A673 (cell line): ENCODE measurements at regions not wholly inside any gene's neighbourhood (a gene's known extent, or its start where the extent isn't known, plus 50 kb on each side); places are given as distances from the start of the nearest gene placed in this dataset.

ENCODE experiments used
- BruUV-seq: library from RNA; stranded (reverse); fragments of 400-500 nt; replicated peaks from 2 replicates; lab custom pipeline; 2021; lab: Mats Ljungman, UMichigan
- CTCF ChIA-PET: fragments of 300-600 bp; sonication (Branson Sonifier 250); formaldehyde crosslinking; loops from one replicate; lab custom pipeline; 2022; ENCODE audit warnings: antibody characterized with exemption; lab: Charles Lee
- POLR2A ChIA-PET: fragments of 300-600 bp; sonication (Branson Sonifier 250); formaldehyde crosslinking; loops from one replicate; lab custom pipeline; 2022; ENCODE audit warnings: antibody characterized with exemption; ENCODE audit not compliant: low non-redundant PET; lab: Charles Lee
- DNase-seq: peaks from one replicate; pipeline ENCODE4 v3.0.0-alpha.2; 2015; ENCODE audit warnings: low spot score
- H3K27ac ChIP-seq: fragments of 200-600 bp; sonication (generic); 2 replicates; pipeline ENCODE4 v1.5.1; 2016; ENCODE audit warnings: mixed run types, low read depth, mild to moderate bottlenecking, mixed read lengths, antibody characterized with exemption, low read length; ENCODE audit not compliant: poor library complexity, severe bottlenecking
- H3K27me3 ChIP-seq: fragments of 200-600 bp; sonication (generic); replicated peaks from 2 replicates; pipeline ENCODE4 v1.6.1; 2017; ENCODE audit warnings: mixed run types, low read depth, mild to moderate bottlenecking, mixed read lengths, antibody characterized with exemption, low read length; ENCODE audit not compliant: insufficient read depth, poor library complexity
- H3K36me3 ChIP-seq: fragments of 200-600 bp; sonication (generic); 2 replicates; pipeline ENCODE4 v1.6.1; 2016; ENCODE audit warnings: mixed run types, mild to moderate bottlenecking, mixed read lengths, antibody characterized with exemption, low read length; ENCODE audit not compliant: insufficient read depth, poor library complexity, severe bottlenecking
- H3K4me1 ChIP-seq: fragments of 200-600 bp; sonication (generic); 2 replicates; pipeline ENCODE4 v1.6.1; 2017; ENCODE audit warnings: mixed run types, mild to moderate bottlenecking, mixed read lengths, antibody characterized with exemption, low read length; ENCODE audit not compliant: insufficient read depth, poor library complexity, severe bottlenecking
- H3K4me3 ChIP-seq: fragments of 200-600 bp; sonication (generic); 2 replicates; pipeline ENCODE4 v1.5.1; 2016; ENCODE audit warnings: low read depth, mixed run types, mild to moderate bottlenecking, mixed read lengths, low read length; ENCODE audit not compliant: poor library complexity, severe bottlenecking
- H3K9me3 ChIP-seq: fragments of 200-600 bp; sonication (generic); 2 replicates; pipeline ENCODE4 v1.6.1; 2016; ENCODE audit warnings: mixed run types, low read depth, mild to moderate bottlenecking, mixed read lengths, antibody characterized with exemption, low read length; ENCODE audit not compliant: poor library complexity, severe bottlenecking
- EZH2 ChIP-seq: fragments of 200-600 bp; sonication (generic); IDR thresholded peaks from 2 replicates; pipeline ENCODE4 v1.6.1; 2017; ENCODE audit warnings: borderline replicate concordance, low read depth, mild to moderate bottlenecking, mixed read lengths, antibody characterized with exemption, low read length; ENCODE audit not compliant: poor library complexity, severe bottlenecking
- intact Hi-C: fragments of 100-400 bp; cut with micrococcal nuclease; formaldehyde crosslinking; loops from one replicate; pipeline ENCODE4 v1.10.0; 2022; ENCODE audit not compliant: unreplicated experiment
- TF ChIP-seq, protein P1 (sequence below): fragments of 300-800, 200-600 bp; sonication (generic); conservative IDR thresholded peaks from 2 replicates; pipeline ENCODE4 v1.5.1; 2017; ENCODE audit warnings: low read depth, mild to moderate bottlenecking, antibody characterized with exemption, low read length, moderate library complexity, mixed read lengths

DNA sequence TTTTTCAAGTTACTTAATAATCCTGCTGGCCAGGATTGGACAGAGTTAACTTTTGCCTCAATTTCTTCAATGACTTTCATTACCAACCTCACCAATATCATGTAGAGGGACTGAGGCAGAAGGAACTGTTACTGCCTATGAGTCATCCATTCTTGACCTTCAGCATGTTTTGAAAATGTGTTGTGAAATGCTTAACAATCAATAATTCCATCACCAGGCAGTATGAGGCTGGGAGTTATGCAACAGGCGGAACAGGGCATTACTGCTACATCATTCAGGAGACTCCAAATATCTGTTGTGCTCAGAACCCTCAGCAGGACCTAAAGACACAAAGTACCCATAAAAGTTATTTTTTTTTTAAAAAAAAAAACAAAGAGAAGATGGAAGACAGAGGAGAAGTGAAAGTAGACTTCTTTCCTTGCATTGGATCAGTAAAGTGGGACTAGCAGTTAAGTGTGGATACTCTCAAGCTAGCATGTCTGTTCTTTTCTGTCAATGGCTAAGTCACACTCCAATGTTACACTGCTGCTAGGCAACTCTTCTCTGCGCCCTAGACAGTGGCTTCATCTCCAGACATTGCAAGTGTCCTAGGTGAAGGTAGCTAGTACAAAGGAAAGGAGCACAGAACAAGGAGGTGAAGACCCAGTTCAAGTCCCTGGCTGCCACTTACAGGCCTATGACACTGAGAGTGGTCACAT, 184.9 kb upstream of the LPP start:
- Histone ChIP-seq H3K9me3 (no peaks in the 10 kb centered on the region), H3K27me3 (no peaks in the 10 kb centered on the region), H3K4me1 (no peaks in the 10 kb centered on the region), H3K27ac (no peak overlapping the region), H3K36me3 (no peaks in the 10 kb centered on the region), H3K4me3 (no peak overlapping the region)
- ChIA-PET POLR2A (no interaction called here), CTCF (no interaction called here)
- no TSS peak for BruUV-seq
- TF ChIP-seq EZH2, result no peak
- TF ChIP-seq, protein P1, sequence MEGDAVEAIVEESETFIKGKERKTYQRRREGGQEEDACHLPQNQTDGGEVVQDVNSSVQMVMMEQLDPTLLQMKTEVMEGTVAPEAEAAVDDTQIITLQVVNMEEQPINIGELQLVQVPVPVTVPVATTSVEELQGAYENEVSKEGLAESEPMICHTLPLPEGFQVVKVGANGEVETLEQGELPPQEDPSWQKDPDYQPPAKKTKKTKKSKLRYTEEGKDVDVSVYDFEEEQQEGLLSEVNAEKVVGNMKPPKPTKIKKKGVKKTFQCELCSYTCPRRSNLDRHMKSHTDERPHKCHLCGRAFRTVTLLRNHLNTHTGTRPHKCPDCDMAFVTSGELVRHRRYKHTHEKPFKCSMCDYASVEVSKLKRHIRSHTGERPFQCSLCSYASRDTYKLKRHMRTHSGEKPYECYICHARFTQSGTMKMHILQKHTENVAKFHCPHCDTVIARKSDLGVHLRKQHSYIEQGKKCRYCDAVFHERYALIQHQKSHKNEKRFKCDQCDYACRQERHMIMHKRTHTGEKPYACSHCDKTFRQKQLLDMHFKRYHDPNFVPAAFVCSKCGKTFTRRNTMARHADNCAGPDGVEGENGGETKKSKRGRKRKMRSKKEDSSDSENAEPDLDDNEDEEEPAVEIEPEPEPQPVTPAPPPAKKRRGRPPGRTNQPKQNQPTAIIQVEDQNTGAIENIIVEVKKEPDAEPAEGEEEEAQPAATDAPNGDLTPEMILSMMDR, result no peak
- no peak for DNase-seq
- intact Hi-C loops, result no loop called here

- no TSS peak for BruUV-seq
- intact Hi-C loops, result no loop called here
- POLR2A ChIA-PET, result no interaction called here
Observed at GRCh38 chr3:187969581-187969950, 184.4 kb upstream of the LPP start.

DNA sequence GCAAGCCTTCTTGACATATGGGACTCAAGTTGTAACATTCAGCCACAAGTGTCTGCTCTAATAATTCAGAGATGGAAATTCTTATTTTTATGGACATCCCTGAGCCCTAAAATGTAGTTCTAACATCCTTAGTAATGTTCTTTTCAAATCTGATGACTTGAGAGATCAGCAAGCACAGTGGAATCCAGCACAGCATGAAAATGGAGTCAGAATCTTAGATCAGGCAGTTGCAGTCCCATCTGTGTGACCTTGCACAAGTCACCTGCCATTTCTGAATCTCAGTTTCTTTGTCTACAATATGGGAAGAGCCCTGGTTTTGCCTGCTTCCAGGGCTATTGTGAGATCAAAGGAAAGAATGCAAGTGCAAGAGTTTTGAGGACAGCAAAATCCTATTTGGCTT, 183.9 kb upstream of the LPP start:
- Histone ChIP-seq H3K9me3 (no peaks in the 10 kb centered on the region), H3K27ac (no peak overlapping the region), H3K27me3 (no peaks in the 10 kb centered on the region), H3K4me3 (no peak overlapping the region), H3K36me3 (no peaks in the 10 kb centered on the region), H3K4me1 (no peaks in the 10 kb centered on the region)
- intact Hi-C loops, result no loop called here
- no peak for DNase-seq
- no TSS peak for BruUV-seq
- ChIA-PET CTCF (no interaction called here), POLR2A (no interaction called here)
- TF ChIP-seq, protein P1, result no peak
- no peak for TF ChIP-seq EZH2

More at GRCh38 chr3:187969581-187969950, 184.4 kb upstream of the LPP start:
- CTCF ChIA-PET, result no interaction called here
- Histone ChIP-seq H3K27ac (no peak overlapping the region), H3K4me1 (no peaks in the 10 kb centered on the region), H3K4me3 (no peak overlapping the region), H3K36me3 (no peaks in the 10 kb centered on the region), H3K27me3 (no peaks in the 10 kb centered on the region), H3K9me3 (no peaks in the 10 kb centered on the region)
- no peak for DNase-seq
- TF ChIP-seq, protein P1, result no peak
- no peak for TF ChIP-seq EZH2
